T-helper 1 cell (primary cell): ENCODE measurements at regions not wholly inside any gene's neighbourhood (a gene's known extent, or its start where the extent isn't known, plus 50 kb on each side); places are given as distances from the start of the nearest gene placed in this dataset.

Experiments
- DNase-seq, 5 donors: peaks; one replicate each; pipeline ENCODE4 v3.0.0-alpha.2; 2012 to 2020

- no peak for DNase-seq
These were observed 140.2 kb upstream of the COL11A1 start for GRCh38 chr1:103248417-103249102.

- no peak for DNase-seq
These were observed 139.2 kb upstream of the COL11A1 start for GRCh38 chr1:103247517-103247916.

DNA sequence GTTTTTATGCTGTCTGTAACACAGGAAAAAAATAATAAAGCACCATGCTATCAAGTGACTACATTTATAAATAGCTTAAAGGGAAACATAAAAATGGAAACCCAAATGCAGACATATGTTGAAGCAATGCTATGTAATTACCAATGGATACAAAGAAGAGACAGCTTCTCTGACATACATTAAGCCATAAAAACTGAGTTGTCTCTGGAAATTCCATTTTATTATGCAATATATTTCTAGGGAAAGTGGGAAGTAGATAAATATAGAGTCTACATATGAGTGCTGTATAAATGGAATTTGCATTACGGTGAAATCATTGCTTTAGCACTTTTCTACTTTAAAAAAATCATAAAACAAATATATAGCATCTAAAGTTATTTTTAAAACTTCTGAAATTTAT is 135.2 kb upstream of the COL11A1 start:
- DNase-seq = no peak

- no peak for DNase-seq
These were observed 130.7 kb upstream of the COL11A1 start for GRCh38 chr1:103239034-103239433.

DNA sequence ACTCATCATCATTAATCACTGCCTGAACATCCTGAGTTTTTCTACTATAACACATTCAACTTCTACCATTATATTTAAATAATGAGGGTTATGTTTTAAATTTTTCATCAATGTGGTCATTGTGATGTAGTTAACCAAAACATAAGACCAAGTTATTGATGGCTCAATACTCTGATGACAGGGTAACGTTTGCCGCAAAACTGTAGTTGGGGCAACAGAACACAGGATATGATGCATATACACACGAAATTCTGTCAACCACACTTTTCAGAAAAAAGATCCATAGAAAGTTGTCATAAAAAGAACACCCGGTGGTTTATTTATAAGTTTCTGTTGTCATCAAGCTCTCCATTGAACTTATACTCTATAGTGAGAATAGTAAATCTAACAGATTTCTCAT is 121.7 kb upstream of the COL11A1 start:
- no peak for DNase-seq

DNA sequence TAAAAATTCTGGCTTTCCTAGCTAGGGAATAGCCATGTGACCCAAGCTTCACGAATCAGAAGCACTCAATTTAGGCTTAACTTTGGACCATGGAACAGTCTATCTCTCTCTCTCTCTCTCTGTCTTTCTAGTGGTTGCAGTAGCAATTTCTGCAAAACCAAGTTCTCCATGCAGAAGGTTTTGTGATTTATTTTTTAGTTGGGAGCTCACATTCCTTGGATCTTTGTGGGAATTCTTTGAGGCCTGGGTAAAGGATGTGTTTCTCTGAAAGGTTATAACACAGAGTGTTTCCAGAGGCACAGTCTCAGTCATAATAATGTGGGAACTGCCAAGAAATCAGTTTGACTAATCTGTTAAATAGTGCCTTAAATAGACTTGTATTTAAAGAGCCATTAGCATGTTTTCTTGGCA is 112.3 kb upstream of the COL11A1 start:
- no peak for DNase-seq

DNA sequence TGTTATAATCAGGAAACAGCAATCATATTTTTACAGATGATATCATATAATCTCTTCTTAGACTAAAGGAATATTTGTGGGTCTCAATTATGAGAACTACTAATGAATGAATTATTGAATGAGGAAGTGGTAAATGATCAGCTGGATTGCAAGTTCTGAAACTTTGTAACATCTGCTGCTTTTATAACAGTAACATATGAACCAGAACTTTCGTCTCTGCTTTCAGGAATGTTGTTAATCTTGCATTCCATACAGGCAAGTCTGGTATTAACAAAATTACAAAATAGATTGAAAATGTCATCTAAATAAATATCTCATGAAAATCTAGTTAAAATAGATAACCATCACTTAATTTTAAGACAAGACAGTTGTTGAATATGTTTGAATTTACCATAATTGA is 110.5 kb upstream of the COL11A1 start:
- DNase-seq = no peak

DNA sequence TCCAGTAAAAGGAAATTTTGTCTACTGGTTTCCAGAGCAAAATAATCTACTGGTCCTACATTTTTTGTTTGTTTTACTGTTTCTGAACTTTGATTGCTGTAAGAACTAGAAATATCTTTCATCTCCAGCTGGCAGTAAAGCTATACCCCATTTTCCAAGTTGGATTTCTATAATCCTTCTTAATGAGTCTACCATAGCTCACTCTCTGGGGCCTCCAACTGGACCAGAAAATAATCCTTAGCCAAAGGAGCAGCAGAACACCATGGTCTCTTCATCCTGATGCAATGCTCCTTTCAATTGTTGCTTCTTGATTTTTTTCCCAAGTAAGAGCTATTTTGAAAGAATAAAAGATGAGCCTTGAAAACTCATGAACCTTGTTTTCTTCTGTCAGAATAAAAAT is 110.0 kb upstream of the COL11A1 start:
- no peak for DNase-seq

GRCh38 chr1:103211073-103211472 is 102.8 kb upstream of the COL11A1 start:
- DNase-seq = no peak

GRCh38 chr1:103208844-103209243 is 100.5 kb upstream of the COL11A1 start:
- no peak for DNase-seq

GRCh38 chr1:103199001-103199400 is 90.7 kb upstream of the COL11A1 start:
- no peak for DNase-seq

GRCh38 chr1:103198076-103198475 is 89.8 kb upstream of the COL11A1 start:
- no peak for DNase-seq

DNA sequence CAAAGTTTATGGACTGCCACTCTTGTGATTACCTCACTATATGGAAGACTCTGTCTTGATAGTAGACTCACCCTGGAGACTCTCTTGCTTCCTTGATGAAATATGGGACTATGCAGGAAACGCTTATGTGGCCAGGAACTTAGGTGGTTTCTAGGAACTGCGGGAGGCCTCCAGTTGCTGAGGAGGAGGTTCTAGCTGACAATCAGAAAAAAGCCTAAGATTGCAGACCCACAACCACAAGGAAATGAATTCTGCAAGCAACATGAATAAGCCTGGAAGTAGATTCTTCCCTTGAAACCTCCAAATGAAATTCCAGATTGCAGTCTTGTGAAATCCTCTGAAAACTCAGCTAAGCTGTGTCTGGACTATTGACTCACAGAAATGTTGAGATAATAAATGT is 88.9 kb upstream of the COL11A1 start:
- no peak for DNase-seq

DNA sequence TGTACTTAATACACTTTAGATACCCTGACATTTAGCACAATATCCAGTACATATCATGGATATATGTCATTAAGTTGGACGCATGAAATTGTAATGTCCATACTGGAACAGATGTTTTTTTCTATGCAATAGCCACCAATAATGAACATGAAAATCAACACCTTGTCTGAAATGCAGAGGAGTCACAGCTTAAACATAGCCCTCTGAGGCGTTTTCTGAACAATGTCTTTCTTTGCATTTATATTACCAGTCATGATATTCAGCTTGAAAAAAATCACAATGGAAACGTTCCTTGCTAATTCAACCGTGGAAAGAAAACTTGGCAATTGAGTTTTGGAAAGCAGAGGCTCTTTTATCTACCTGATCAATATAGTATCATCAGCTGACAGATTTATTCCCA is 86.7 kb upstream of the COL11A1 start:
- no peak for DNase-seq

GRCh38 chr1:103194060-103194459 is 85.7 kb upstream of the COL11A1 start:
- DNase-seq = no peak

- DNase-seq = no peak
These were observed 83.0 kb upstream of the COL11A1 start for GRCh38 chr1:103191327-103191726.

- no peak for DNase-seq
These were observed 82.4 kb upstream of the COL11A1 start for GRCh38 chr1:103190766-103191165.

DNA sequence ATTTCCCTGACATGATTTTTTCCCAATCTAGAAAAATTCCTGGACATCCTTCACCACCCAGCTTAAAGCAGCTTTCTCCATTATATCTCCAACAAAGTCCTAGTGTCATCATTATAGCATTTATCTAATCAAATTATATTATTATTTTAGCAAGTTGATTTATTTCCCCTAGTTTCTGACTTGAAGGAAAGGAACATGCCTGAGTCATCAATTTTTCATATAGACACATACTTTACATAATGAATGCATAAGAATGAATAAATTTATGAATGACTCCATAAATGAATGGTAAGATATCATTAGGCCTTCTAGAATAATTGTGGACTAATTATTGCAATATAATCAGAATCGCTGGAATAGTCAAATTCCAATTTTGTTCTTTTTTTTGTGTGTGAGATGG is 79.4 kb upstream of the COL11A1 start:
- DNase-seq = no peak

DNA sequence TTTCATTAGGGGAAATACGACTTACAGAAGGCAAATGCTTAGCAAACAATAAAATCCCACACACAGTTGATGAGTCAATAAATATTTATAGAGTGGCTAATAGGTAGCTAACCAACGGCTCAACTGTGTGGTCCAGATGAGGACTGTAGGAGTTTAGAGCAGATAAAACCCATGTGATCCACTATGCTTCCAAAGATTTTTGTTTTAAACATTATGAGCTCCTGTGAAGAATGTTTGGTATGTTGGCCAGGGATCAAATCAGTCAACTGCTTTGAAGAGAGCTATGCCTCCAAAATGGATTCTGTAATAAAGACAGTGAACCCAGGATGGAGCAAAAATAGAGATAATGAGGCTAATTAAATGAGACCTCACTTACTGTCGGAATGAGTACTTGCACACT is 72.3 kb upstream of the COL11A1 start:
- DNase-seq = no peak

GRCh38 chr1:103177108-103177775 is 68.9 kb upstream of the COL11A1 start:
- no peak for DNase-seq

DNA sequence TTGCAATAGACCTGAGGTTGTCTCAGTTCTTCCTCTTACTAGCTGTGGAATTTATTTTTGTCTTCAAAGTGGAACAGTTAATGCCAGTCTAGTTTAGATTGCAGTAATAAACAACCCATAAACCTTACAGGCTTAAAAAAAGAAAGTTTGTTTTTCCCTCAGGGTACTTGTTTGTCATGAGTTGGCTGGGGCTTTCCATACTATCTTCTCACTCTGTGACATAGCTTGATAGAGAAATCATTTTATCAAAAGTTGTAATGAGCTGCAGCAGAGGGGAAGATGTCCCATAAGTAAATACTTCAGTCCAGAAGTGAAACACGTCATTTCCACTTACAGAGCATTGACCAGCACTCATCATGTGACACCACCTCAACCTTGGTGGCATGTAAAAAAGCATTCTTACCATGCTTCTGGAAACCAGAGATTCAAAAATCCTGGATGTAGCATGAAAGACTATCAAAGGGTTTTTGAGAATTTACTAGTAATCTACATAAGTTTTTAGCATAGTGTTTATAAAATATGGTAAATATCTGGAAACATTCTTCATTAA is 62.8 kb upstream of the COL11A1 start:
- no peak for DNase-seq

GRCh38 chr1:103170609-103171008 is 62.3 kb upstream of the COL11A1 start:
- no peak for DNase-seq

- peak in 1 of 5 donors; percentile 43 for DNase-seq
These were observed 54.0 kb upstream of the COL11A1 start for GRCh38 chr1:103162360-103162759.

- no peak for DNase-seq
These were observed 52.0 kb upstream of the COL11A1 start for GRCh38 chr1:103160281-103160680.
